DND-41 (cell line): ENCODE measurements at regions not wholly inside any gene's neighbourhood (a gene's known extent, or its start where the extent isn't known, plus 50 kb on each side); places are given as distances from the start of the nearest gene placed in this dataset.

Source experiments
- ATAC-seq: fragments of 200-7000 bp; cut with Tn5 transposase; 3 replicates; pipeline ENCODE4 v1.9.1; 2021; ENCODE audit warnings: low read depth; ENCODE audit not compliant: insufficient read depth
- DNase-seq: peaks from one replicate; pipeline ENCODE4 v3.0.0-alpha.2; 2020
- H2AFZ ChIP-seq: 2 replicates; pipeline ENCODE4 v1.6.0; 2012; ENCODE audit warnings: low read depth, low read length
- H3K27ac ChIP-seq: 2 replicates; pipeline ENCODE4 v1.5.1; 2012; ENCODE audit warnings: low read length, inconsistent platforms
- H3K27me3 ChIP-seq: fragments of 200-600 bp; sonication (generic); 2 replicates; pipeline ENCODE4 v1.6.0; 2012; ENCODE audit warnings: low read length, mild to moderate bottlenecking, inconsistent platforms; ENCODE audit not compliant: insufficient read depth, poor library complexity
- H3K36me3 ChIP-seq: 2 replicates; pipeline ENCODE4 v1.5.1; 2012; ENCODE audit warnings: low read length, inconsistent platforms; ENCODE audit not compliant: insufficient read depth
- H3K4me1 ChIP-seq: 2 replicates; pipeline ENCODE4 v1.5.1; 2012; ENCODE audit warnings: mild to moderate bottlenecking, low read length; ENCODE audit not compliant: insufficient read depth
- H3K4me2 ChIP-seq: 2 replicates; pipeline ENCODE4 v1.6.0; 2012; ENCODE audit warnings: mild to moderate bottlenecking, moderate library complexity, low read length, inconsistent platforms; ENCODE audit not compliant: insufficient read depth
- H3K4me3 ChIP-seq, 2 experiments: fragments of 200-600 bp in 1 of 2; shearing (Covaris generic) in 1 of 2; 2 replicates each; pipeline ENCODE4 v1.5.1; 2012 to 2016; ENCODE audit warnings: inconsistent platforms in 2 of 2, low read length in 2 of 2, mild to moderate bottlenecking in 2 of 2, low read depth in 1 of 2, moderate library complexity in 1 of 2
- H3K79me2 ChIP-seq: 2 replicates; pipeline ENCODE4 v1.6.0; 2012; ENCODE audit warnings: low read length, inconsistent platforms; ENCODE audit not compliant: insufficient read depth
- H3K9ac ChIP-seq: 2 replicates; pipeline ENCODE4 v1.6.0; 2012; ENCODE audit warnings: low read depth, mild to moderate bottlenecking, inconsistent platforms, low read length, moderate library complexity
- H3K9me3 ChIP-seq: 2 replicates; pipeline ENCODE4 v1.5.1; 2012; ENCODE audit warnings: low read length, moderate library complexity, mild to moderate bottlenecking, inconsistent platforms; ENCODE audit not compliant: insufficient read depth, severe bottlenecking
- H4K20me1 ChIP-seq: 2 replicates; pipeline ENCODE4 v1.6.0; 2012; ENCODE audit warnings: low read length; ENCODE audit not compliant: insufficient read depth
- CTCF ChIP-seq: IDR thresholded peaks from 2 replicates; pipeline ENCODE4 v1.5.1; 2012; ENCODE audit warnings: borderline replicate concordance, low read length, moderate library complexity, mild to moderate bottlenecking; ENCODE audit not compliant: poor library complexity, severe bottlenecking; ENCODE audit errors: extremely low read depth
- EZH2 ChIP-seq: IDR thresholded peaks from 3 replicates; pipeline ENCODE4 v1.6.1; 2012; ENCODE audit warnings: borderline replicate concordance, low read depth, mild to moderate bottlenecking, moderate library complexity, low read length, inconsistent platforms; ENCODE audit not compliant: severe bottlenecking

GRCh38 chr1:29856340-29857114 lies 620.2 kb downstream of the PTPRU start:
- no peaks in the 10 kb centered on the region for H3K36me3 ChIP-seq
- no peak for TF ChIP-seq EZH2
- TF ChIP-seq CTCF, result no peak
- no peaks in the 10 kb centered on the region for H3K79me2 ChIP-seq
- H2AFZ ChIP-seq, result no peak overlapping the region
- H4K20me1 ChIP-seq, result no peaks in the 10 kb centered on the region
- H3K9me3 ChIP-seq, result peaks cover 18% of the 10 kb centered on the region
- H3K4me2 ChIP-seq, result no peak overlapping the region
- no peaks in the 10 kb centered on the region for H3K4me1 ChIP-seq
- no peak overlapping the region for H3K4me3 ChIP-seq
- no peak for ATAC-seq
- DNase-seq, result no peak
- no peak overlapping the region for H3K9ac ChIP-seq
- H3K27ac ChIP-seq, result no peak overlapping the region
- peaks cover 4% of the 10 kb centered on the region for H3K27me3 ChIP-seq

- Histone ChIP-seq H2AFZ (no peak overlapping the region), H3K4me2 (no peak overlapping the region), H3K27ac (no peak overlapping the region), H3K4me3 (no peak overlapping the region), H3K36me3 (no peaks in the 10 kb centered on the region), H3K9me3 (peaks cover 9% of the 10 kb centered on the region), H3K27me3 (peaks cover 4% of the 10 kb centered on the region), H3K79me2 (no peaks in the 10 kb centered on the region), H3K4me1 (no peaks in the 10 kb centered on the region), H4K20me1 (no peaks in the 10 kb centered on the region), H3K9ac (no peak overlapping the region)
- TF ChIP-seq CTCF (no peak), EZH2 (no peak)
- no peak for ATAC-seq
- no peak for DNase-seq
Measured at GRCh38 chr1:29855561-29856160, 619.3 kb downstream of the PTPRU start.

GRCh38 chr1:29854700-29855276 lies 618.5 kb downstream of the PTPRU start:
- Histone ChIP-seq H3K9me3 (peaks cover 4% of the 10 kb centered on the region), H3K27me3 (peaks cover 4% of the 10 kb centered on the region), H2AFZ (no peak overlapping the region), H3K36me3 (no peaks in the 10 kb centered on the region), H3K4me1 (no peaks in the 10 kb centered on the region), H3K4me2 (no peak overlapping the region), H3K4me3 (no peak overlapping the region), H3K9ac (no peak overlapping the region), H4K20me1 (no peaks in the 10 kb centered on the region), H3K79me2 (no peaks in the 10 kb centered on the region), H3K27ac (no peak overlapping the region)
- no peak for ATAC-seq
- TF ChIP-seq EZH2, result no peak
- TF ChIP-seq CTCF, result no peak
- no peak for DNase-seq
